GM23338 (cell line): ENCODE measurements at regions not wholly inside any gene's neighbourhood (a gene's known extent, or its start where the extent isn't known, plus 50 kb on each side); places are given as distances from the start of the nearest gene placed in this dataset.
A peak's percentile ranks its signal among the peaks of the same experiment; 100 is the strongest.

Experiments used
- ATAC-seq: fragments of 200-7000 bp; cut with Tn5 transposase; 3 replicates; pipeline ENCODE4 v1.9.1; 2020
- DNase-seq: peaks from one replicate; pipeline ENCODE4 v3.0.0-alpha.2; 2015; ENCODE audit warnings: low spot score
- H2AFZ ChIP-seq: fragments of 200-600 bp; sonication (generic); 2 replicates; pipeline ENCODE4 v1.8.0; 2016; ENCODE audit warnings: antibody characterized with exemption, mild to moderate bottlenecking, moderate library complexity
- H3F3A ChIP-seq: fragments of 200-600 bp; sonication (generic); replicated peaks from 2 replicates; pipeline ENCODE4 v1.8.0; 2017; ENCODE audit warnings: antibody characterized with exemption, mixed run types, low read depth
- H3K27ac ChIP-seq: fragments of 200-600 bp; sonication (generic); 2 replicates; pipeline ENCODE4 v1.6.1; 2016; ENCODE audit warnings: low read depth
- H3K27me3 ChIP-seq: fragments of 200-600 bp; sonication (generic); 2 replicates; pipeline ENCODE4 v1.8.0; 2016; ENCODE audit warnings: mild to moderate bottlenecking, mixed run types, moderate library complexity; ENCODE audit not compliant: insufficient read depth
- H3K36me3 ChIP-seq: fragments of 200-600 bp; sonication (generic); 2 replicates; pipeline ENCODE4 v1.8.0; 2016; ENCODE audit warnings: mild to moderate bottlenecking; ENCODE audit not compliant: insufficient read depth
- H3K4me1 ChIP-seq: fragments of 200-600 bp; sonication (generic); 2 replicates; pipeline ENCODE4 v1.8.0; 2016; ENCODE audit warnings: mild to moderate bottlenecking, moderate library complexity; ENCODE audit not compliant: insufficient read depth
- H3K4me2 ChIP-seq: fragments of 200-600 bp; sonication (generic); 2 replicates; pipeline ENCODE4 v1.7.1; 2017; ENCODE audit warnings: mixed run types
- H3K4me3 ChIP-seq: fragments of 200-600 bp; sonication (generic); 2 replicates; pipeline ENCODE4 v1.6.1; 2016; ENCODE audit warnings: mixed run types
- H3K79me2 ChIP-seq: fragments of 200-600 bp; sonication (generic); replicated peaks from 2 replicates; pipeline ENCODE4 v1.8.0; 2017; ENCODE audit warnings: mild to moderate bottlenecking; ENCODE audit not compliant: insufficient read depth
- H3K9me2 ChIP-seq: fragments of 200-600 bp; sonication (generic); 2 replicates; pipeline ENCODE4 v1.8.0; 2017; ENCODE audit not compliant: insufficient read depth
- H4K20me1 ChIP-seq: fragments of 200-600 bp; sonication (generic); replicated peaks from 2 replicates; pipeline ENCODE4 v1.8.0; 2017; ENCODE audit warnings: mild to moderate bottlenecking; ENCODE audit not compliant: insufficient read depth
- H3K27ac Mint-ChIP-seq: 2 replicates; pipeline ENCODE4 v1.8.0; 2020; ENCODE audit warnings: inconsistent platforms, mild to moderate bottlenecking, moderate library complexity, mixed read lengths
- H3K27me3 Mint-ChIP-seq: 3 replicates; pipeline ENCODE4 v1.8.0; 2022; ENCODE audit warnings: low read depth, mild to moderate bottlenecking, moderate library complexity, mixed read lengths, inconsistent platforms; ENCODE audit not compliant: insufficient read depth, poor library complexity
- H3K36me3 Mint-ChIP-seq: 3 replicates; pipeline ENCODE4 v1.8.0; 2021; ENCODE audit warnings: low read depth, mild to moderate bottlenecking, inconsistent platforms, moderate library complexity, mixed read lengths
- H3K4me1 Mint-ChIP-seq: 3 replicates; pipeline ENCODE4 v1.8.0; 2020; ENCODE audit warnings: mild to moderate bottlenecking, inconsistent platforms, mixed read lengths
- H3K4me3 Mint-ChIP-seq: 3 replicates; pipeline ENCODE4 v1.8.0; 2021; ENCODE audit warnings: moderate library complexity, mild to moderate bottlenecking, inconsistent platforms, mixed read lengths
- H3K9me3 Mint-ChIP-seq: 3 replicates; pipeline ENCODE4 v1.8.0; 2020; ENCODE audit warnings: moderate library complexity, mild to moderate bottlenecking, inconsistent platforms, mixed read lengths
- CTCF ChIP-seq, 2 experiments: fragments of 200-600 bp in 1 of 2; sonication (generic) in 1 of 2; conservative IDR thresholded peaks; 2 replicates each; pipeline versions ENCODE4 v1.5.1 to v1.6.1; 2016 to 2017; ENCODE audit warnings: antibody characterized with exemption in 2 of 2, low read depth in 2 of 2, mild to moderate bottlenecking in 2 of 2, moderate library complexity in 1 of 2
- EZH2 ChIP-seq: fragments of 200-600 bp; sonication (generic); IDR thresholded peaks from one replicate; pipeline ENCODE4 v1.8.0; 2017; ENCODE audit warnings: antibody characterized with exemption, mild to moderate bottlenecking, low read depth; ENCODE audit not compliant: unreplicated experiment
- EZH2phosphoT487 ChIP-seq: fragments of 200-600 bp; sonication (generic); IDR thresholded peaks from one replicate; pipeline ENCODE4 v1.8.1; 2018; ENCODE audit warnings: antibody characterized with exemption; ENCODE audit not compliant: unreplicated experiment
- REST ChIP-seq: IDR thresholded peaks from one replicate; pipeline ENCODE4 v1.6.1; 2018; ENCODE audit warnings: antibody characterized with exemption; ENCODE audit not compliant: unreplicated experiment
- ZNF114 ChIP-seq: fragments of 250-450 bp; sonication (Bioruptor Pico); IDR thresholded peaks from 2 replicates; pipeline ENCODE4 v1.5.0; 2020; ENCODE audit warnings: mild to moderate bottlenecking, moderate library complexity
- ZNF331 ChIP-seq: fragments of 250-450 bp; sonication (Bioruptor Pico); IDR thresholded peaks from 2 replicates; pipeline ENCODE4 v1.5.0; 2020; ENCODE audit warnings: low read depth, mild to moderate bottlenecking, moderate library complexity
- ZNF462 ChIP-seq: fragments of 250-450 bp; sonication (Bioruptor Pico); IDR thresholded peaks from 2 replicates; pipeline ENCODE4 v1.5.0; 2020; ENCODE audit warnings: mild to moderate bottlenecking, moderate library complexity

GRCh38 chr18:46331316-46331715 is 227.1 kb downstream of the HAUS1 start (continued):
- no peak for TF ChIP-seq REST
- TF ChIP-seq CTCF (conservative IDR thresholded peaks at IDR 0.05; ENCODE audit: low read depth in 2 of 2): no peak

GRCh38 chr18:46332286-46332801 is 228.2 kb downstream of the HAUS1 start:
- H3K27ac ChIP-seq: no peak overlapping the region
- no peaks in the 10 kb centered on the region for H4K20me1 ChIP-seq
- no peak overlapping the region for H3K4me2 ChIP-seq
- no peak for ATAC-seq
- peaks cover 10% of the 10 kb centered on the region for H3F3A ChIP-seq
- H3K9me2 ChIP-seq: no peaks in the 10 kb centered on the region
- no peak for DNase-seq
- TF ChIP-seq ZNF331 (CRISPR knock-in tag) (no peak), EZH2 (no peak), ZNF114 (CRISPR knock-in tag) (no peak), EZH2phosphoT487 (no peak)
- H3K4me3 Mint-ChIP-seq: no peak overlapping the region
- H3K27ac Mint-ChIP-seq: no peak overlapping the region
- H3K4me1 ChIP-seq: peaks cover 26% of the 10 kb centered on the region
- no peaks in the 10 kb centered on the region for H3K36me3 Mint-ChIP-seq
- peaks cover 31% of the 10 kb centered on the region for H3K27me3 Mint-ChIP-seq
- H3K36me3 ChIP-seq: no peaks in the 10 kb centered on the region
- peaks cover 27% of the 10 kb centered on the region for H3K4me1 Mint-ChIP-seq
- H3K27me3 ChIP-seq: peaks cover 38% of the 10 kb centered on the region
- no peaks in the 10 kb centered on the region for H3K9me3 Mint-ChIP-seq
- H3K4me3 ChIP-seq: 0 out of 2 replicates have a peak overlapping the region, but pooled peaks have one; percentile 87
- H2AFZ ChIP-seq: no peak overlapping the region
- peaks cover 13% of the 10 kb centered on the region for H3K79me2 ChIP-seq

- no peaks in the 10 kb centered on the region for H4K20me1 ChIP-seq
- peak; percentile 2; the same call in 2 of the 3 replicates for ATAC-seq
- H3K36me3 ChIP-seq: no peaks in the 10 kb centered on the region
- H3F3A ChIP-seq: peaks cover 10% of the 10 kb centered on the region
- Mint-ChIP-seq H3K4me1 (peaks cover 33% of the 10 kb centered on the region), H3K9me3 (no peaks in the 10 kb centered on the region), H3K27me3 (peaks cover 31% of the 10 kb centered on the region), H3K27ac (no peak overlapping the region), H3K4me3 (peak overlapping the region; percentile 79), H3K36me3 (no peaks in the 10 kb centered on the region)
- peak overlapping the region; percentile 91 for H3K4me2 ChIP-seq
- peak; percentile 28 for DNase-seq
- peak overlapping the region; percentile 87 for H3K4me3 ChIP-seq
- H3K27ac ChIP-seq: no peak overlapping the region
- peak overlapping the region; percentile 96; the same call in 1 of the 2 replicates for H2AFZ ChIP-seq
- H3K27me3 ChIP-seq: peaks cover 38% of the 10 kb centered on the region
- no peaks in the 10 kb centered on the region for H3K9me2 ChIP-seq
- H3K4me1 ChIP-seq: peaks cover 32% of the 10 kb centered on the region
- peaks cover 17% of the 10 kb centered on the region for H3K79me2 ChIP-seq
- TF ChIP-seq ZNF331 (CRISPR knock-in tag): no peak
- TF ChIP-seq ZNF462 (CRISPR knock-in tag): no peak
Observed at GRCh38 chr18:46332921-46333341, 228.7 kb downstream of the HAUS1 start.
